PFSK-1 (cell line): ENCODE measurements at regions not wholly inside any gene's neighbourhood (a gene's known extent, or its start where the extent isn't known, plus 50 kb on each side); places are given as distances from the start of the nearest gene placed in this dataset.

Experiments
- FOXP2 ChIP-seq: optimal IDR thresholded peaks from 2 replicates; pipeline ENCODE3; 2011; ENCODE audit warnings: borderline replicate concordance, control low read depth, inconsistent platforms; ENCODE audit not compliant: insufficient read depth; ENCODE audit errors: extremely low read length, extremely low read depth
- POLR2AphosphoS5 ChIP-seq: IDR thresholded peaks from 2 replicates; pipeline ENCODE4 v1.6.1; 2012; ENCODE audit warnings: low read depth, mild to moderate bottlenecking, control low read depth, low read length, moderate library complexity
- SIN3A ChIP-seq: IDR thresholded peaks from 2 replicates; pipeline ENCODE4 v1.6.1; 2012; ENCODE audit warnings: mild to moderate bottlenecking, low read length, moderate library complexity, borderline replicate concordance; ENCODE audit not compliant: insufficient read depth
- TAF1 ChIP-seq: IDR thresholded peaks from 2 replicates; pipeline ENCODE4 v1.6.1; 2012; ENCODE audit warnings: low read length, control low read depth, borderline replicate concordance; ENCODE audit not compliant: insufficient read depth
- TF ChIP-seq, protein P1 (sequence below), 2 experiments: IDR thresholded peaks; 2 replicates each; pipeline versions ENCODE4 v1.6.1 to v1.8.0; 2011 to 2012; ENCODE audit warnings: low read depth in 2 of 2, low read length in 2 of 2, control low read depth in 1 of 2, inconsistent platforms in 1 of 2, mild to moderate bottlenecking in 1 of 2, moderate library complexity in 1 of 2; ENCODE audit not compliant: insufficient read depth in 1 of 2

DNA sequence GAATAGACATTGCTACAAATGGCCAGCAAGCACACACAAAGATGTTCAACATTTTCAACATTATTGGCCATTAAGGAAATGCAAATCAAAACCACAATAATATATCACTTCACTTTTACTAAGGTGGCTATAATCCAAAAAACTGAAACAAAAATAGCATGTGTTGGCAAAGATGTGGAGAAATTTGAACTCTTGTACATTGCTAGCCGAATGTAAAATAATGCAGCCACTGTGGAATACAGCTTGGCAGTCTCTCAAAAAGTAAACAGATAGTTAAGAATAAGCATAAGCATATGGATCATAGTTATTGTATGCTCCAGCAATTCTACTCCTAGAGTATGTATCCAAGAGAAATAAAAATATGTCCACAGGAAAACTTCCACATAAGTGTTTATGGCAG lies 192.5 kb downstream of the EN1 start:
- TF ChIP-seq TAF1 (no peak), FOXP2 (no peak), POLR2AphosphoS5 (no peak), SIN3A (no peak)
- TF ChIP-seq, protein P1, sequence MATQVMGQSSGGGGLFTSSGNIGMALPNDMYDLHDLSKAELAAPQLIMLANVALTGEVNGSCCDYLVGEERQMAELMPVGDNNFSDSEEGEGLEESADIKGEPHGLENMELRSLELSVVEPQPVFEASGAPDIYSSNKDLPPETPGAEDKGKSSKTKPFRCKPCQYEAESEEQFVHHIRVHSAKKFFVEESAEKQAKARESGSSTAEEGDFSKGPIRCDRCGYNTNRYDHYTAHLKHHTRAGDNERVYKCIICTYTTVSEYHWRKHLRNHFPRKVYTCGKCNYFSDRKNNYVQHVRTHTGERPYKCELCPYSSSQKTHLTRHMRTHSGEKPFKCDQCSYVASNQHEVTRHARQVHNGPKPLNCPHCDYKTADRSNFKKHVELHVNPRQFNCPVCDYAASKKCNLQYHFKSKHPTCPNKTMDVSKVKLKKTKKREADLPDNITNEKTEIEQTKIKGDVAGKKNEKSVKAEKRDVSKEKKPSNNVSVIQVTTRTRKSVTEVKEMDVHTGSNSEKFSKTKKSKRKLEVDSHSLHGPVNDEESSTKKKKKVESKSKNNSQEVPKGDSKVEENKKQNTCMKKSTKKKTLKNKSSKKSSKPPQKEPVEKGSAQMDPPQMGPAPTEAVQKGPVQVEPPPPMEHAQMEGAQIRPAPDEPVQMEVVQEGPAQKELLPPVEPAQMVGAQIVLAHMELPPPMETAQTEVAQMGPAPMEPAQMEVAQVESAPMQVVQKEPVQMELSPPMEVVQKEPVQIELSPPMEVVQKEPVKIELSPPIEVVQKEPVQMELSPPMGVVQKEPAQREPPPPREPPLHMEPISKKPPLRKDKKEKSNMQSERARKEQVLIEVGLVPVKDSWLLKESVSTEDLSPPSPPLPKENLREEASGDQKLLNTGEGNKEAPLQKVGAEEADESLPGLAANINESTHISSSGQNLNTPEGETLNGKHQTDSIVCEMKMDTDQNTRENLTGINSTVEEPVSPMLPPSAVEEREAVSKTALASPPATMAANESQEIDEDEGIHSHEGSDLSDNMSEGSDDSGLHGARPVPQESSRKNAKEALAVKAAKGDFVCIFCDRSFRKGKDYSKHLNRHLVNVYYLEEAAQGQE (IDR thresholded peaks at IDR 0.05; ENCODE audit: insufficient read depth in 1 of 2, low read depth in 2 of 2, low read length in 2 of 2) = no peak

DNA sequence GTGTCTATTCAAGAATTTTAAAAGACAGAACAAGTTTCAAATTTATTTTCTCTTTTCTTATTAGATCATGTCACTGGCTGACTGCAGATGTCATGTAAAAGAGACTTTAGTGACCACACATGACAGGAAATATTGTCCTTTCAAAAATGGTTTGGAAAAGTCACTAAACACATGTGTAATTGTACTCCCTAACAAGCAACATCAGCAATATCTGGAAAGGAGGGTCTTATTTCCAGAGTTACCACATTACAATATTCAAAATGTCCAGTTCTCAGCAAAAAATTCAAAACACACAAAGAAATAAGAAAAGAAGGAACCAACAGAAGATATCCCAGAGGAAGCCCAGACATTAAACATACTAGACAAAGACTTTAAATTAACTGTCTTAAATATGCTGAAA lies 197.1 kb downstream of the EN1 start:
- TF ChIP-seq SIN3A = no peak
- TF ChIP-seq, protein P1 (IDR thresholded peaks at IDR 0.05; ENCODE audit: insufficient read depth in 1 of 2, low read depth in 2 of 2, low read length in 2 of 2) = no peak
- TF ChIP-seq TAF1 = no peak
- no peak for TF ChIP-seq FOXP2
- TF ChIP-seq POLR2AphosphoS5 = no peak

DNA sequence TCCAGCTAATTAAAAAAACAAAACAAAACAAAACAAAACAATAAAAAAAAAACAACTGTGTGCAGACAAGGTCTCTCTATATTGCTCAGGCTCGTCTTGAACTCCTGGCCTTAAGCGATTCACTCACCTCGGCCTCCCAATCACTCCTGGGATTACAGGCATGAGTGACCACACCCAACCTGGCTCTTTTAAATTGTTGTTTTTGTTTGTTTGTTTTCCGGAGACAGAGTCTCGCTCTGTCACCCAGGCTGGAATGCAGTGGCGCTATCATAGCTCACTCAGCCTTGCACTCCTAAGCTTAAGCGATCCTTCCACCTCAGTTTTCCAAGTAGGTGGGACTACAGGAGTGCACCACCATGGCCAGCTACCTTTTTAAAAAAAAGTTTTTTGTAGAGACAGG lies 201.6 kb downstream of the EN1 start:
- TF ChIP-seq FOXP2 (no peak), POLR2AphosphoS5 (no peak), TAF1 (no peak), SIN3A (no peak)
- TF ChIP-seq, protein P1 (IDR thresholded peaks at IDR 0.05; ENCODE audit: insufficient read depth in 1 of 2, low read depth in 2 of 2, low read length in 2 of 2) = no peak

DNA sequence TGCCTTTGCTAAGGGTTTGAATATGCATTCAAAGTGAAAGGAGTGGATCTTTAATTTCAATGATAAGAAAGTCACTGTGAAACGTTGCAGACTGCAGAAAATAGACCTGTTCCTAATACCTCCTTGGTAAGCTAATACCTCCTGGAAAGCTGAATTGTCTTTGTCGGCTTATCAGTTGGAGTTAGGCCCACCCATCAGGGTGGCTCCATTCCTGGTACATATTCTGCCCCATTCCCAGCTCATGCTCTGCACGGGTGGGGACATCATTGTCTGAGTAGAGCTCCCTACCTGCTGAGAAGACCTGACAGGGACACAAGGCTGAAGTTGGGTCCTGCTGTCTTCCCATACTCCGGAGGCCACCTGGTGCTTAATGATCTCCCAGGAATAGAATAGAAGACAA lies 203.3 kb downstream of the EN1 start:
- no peak for TF ChIP-seq FOXP2
- TF ChIP-seq, protein P1 (IDR thresholded peaks at IDR 0.05; ENCODE audit: insufficient read depth in 1 of 2, low read depth in 2 of 2, low read length in 2 of 2) = no peak
- TF ChIP-seq POLR2AphosphoS5 = no peak
- no peak for TF ChIP-seq TAF1
- TF ChIP-seq SIN3A = no peak

DNA sequence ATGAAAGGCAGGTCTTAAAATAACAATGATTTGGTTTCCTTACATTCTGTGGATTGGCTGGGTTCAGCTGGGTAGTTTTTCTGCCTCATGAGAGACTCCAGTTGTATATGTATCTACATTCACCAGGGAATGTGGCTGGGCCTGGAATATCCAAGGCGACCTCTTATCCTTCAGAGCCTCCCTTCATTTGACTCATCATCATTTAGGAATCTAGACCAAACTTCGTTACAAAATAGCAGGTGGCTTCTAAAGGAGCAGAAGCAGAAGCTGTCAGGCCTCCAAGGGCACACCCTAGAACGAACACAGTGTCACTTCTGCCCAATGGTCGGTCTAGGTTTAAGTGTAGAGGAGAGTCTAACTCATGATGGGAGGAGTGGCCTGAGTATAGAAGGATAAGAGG lies 204.2 kb downstream of the EN1 start:
- TF ChIP-seq, protein P1 (IDR thresholded peaks at IDR 0.05; ENCODE audit: insufficient read depth in 1 of 2, low read depth in 2 of 2, low read length in 2 of 2) = no peak
- TF ChIP-seq SIN3A (no peak), TAF1 (no peak), FOXP2 (no peak), POLR2AphosphoS5 (no peak)
